ENCODE measurements at regions not wholly inside any gene's neighbourhood (a gene's known extent, or its start where the extent isn't known, plus 50 kb on each side); places are given as distances from the start of the nearest gene placed in this dataset.

DNA sequence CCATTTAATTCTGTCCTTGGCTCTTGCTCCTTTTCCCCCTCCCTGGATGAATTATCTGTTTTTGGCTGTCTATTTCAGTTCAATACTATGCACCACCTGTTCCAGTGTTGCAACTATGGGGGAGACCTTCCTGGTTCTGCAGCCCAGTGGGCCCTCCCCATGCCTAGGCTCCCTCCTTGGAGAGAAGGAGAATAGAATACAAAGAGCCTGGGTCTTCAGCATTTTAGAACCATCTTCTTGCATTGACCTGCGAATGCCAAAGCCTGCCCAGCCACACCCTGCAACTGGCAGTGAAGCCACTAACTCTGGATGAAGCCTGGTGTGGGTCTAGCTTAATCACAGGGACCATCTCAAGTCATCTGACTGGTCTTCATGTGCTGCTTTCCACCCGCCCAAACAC lies 207.1 kb downstream of the HERPUD2 start:
- DNase-seq = no peak
- TF ChIP-seq, protein P1, sequence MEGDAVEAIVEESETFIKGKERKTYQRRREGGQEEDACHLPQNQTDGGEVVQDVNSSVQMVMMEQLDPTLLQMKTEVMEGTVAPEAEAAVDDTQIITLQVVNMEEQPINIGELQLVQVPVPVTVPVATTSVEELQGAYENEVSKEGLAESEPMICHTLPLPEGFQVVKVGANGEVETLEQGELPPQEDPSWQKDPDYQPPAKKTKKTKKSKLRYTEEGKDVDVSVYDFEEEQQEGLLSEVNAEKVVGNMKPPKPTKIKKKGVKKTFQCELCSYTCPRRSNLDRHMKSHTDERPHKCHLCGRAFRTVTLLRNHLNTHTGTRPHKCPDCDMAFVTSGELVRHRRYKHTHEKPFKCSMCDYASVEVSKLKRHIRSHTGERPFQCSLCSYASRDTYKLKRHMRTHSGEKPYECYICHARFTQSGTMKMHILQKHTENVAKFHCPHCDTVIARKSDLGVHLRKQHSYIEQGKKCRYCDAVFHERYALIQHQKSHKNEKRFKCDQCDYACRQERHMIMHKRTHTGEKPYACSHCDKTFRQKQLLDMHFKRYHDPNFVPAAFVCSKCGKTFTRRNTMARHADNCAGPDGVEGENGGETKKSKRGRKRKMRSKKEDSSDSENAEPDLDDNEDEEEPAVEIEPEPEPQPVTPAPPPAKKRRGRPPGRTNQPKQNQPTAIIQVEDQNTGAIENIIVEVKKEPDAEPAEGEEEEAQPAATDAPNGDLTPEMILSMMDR (IDR thresholded peaks at IDR 0.05) = no peak
- TF ChIP-seq POLR2A (IDR thresholded peaks at IDR 0.05) = no peak
- no peaks in the 10 kb centered on the region for H3K4me1 ChIP-seq
- H3K36me3 ChIP-seq (ENCODE audit: low read depth, missing control alignments) = no peaks in the 10 kb centered on the region
- no peaks in the 10 kb centered on the region for H3K27me3 ChIP-seq
- H3K27ac ChIP-seq = no peak overlapping the region
- 97 to 100% methylated on average over 2 of the region's 2 CpGs for WGBS, 2 donors
- intact Hi-C loops (cut with DNase I; ENCODE audit: low total_unique reads) = no loop called here
- H3K9me3 ChIP-seq = no peaks in the 10 kb centered on the region
- no peak overlapping the region for H3K4me3 ChIP-seq

DNA sequence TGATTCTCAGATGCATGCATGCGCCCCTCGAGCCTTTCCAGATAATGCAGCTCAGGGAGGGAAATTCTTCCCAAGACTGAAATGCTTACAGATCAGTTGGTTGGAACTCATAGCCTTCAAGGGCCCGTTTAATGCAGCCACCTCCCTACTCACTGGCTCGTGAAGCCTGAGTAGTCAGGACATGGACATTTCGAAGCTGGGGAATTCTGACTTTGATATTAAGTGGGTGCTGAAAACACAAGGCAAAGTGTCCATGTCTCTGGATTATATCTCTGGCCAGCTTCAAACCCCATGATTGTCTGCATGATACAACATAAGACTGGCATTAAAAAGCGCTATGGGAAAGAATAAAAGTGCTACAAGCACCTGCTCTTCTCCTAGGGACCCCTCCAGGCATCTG lies 207.5 kb downstream of the HERPUD2 start:
- DNase-seq = no peak
- TF ChIP-seq POLR2A (IDR thresholded peaks at IDR 0.05) = no peak
- TF ChIP-seq, protein P1 (IDR thresholded peaks at IDR 0.05) = no peak
- Histone ChIP-seq H3K27ac (no peak overlapping the region), H3K9me3 (no peaks in the 10 kb centered on the region), H3K4me3 (no peak overlapping the region), H3K27me3 (no peaks in the 10 kb centered on the region), H3K4me1 (no peaks in the 10 kb centered on the region), H3K36me3 (ENCODE audit: low read depth, missing control alignments) (no peaks in the 10 kb centered on the region)
- 86 to 87% methylated on average over 5 to 6 of the region's 6 CpGs for WGBS, 2 donors
- intact Hi-C loops (cut with DNase I; ENCODE audit: low total_unique reads) = no loop called here

DNA sequence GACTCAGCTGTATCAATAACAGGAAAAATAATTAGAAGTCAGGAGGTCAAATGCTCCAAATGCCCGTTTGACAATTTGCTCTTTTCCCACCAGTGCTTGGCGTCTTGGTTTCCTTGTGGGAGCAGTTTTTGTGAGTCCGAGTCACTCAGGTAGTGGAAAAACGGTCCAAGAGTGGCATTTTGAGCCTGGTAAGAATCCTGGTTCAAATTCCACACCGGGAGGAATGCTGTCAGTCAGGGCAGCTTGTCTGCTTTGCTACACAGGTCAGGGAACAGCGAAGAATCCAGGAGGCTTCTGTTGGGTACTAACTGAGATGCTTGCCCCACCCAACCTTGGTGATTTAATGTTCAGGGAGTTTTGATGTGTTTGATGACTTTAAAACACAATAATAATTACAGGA lies 209.5 kb downstream of the HERPUD2 start:
- intact Hi-C loops (cut with DNase I; ENCODE audit: low total_unique reads) = no loop called here

DNA sequence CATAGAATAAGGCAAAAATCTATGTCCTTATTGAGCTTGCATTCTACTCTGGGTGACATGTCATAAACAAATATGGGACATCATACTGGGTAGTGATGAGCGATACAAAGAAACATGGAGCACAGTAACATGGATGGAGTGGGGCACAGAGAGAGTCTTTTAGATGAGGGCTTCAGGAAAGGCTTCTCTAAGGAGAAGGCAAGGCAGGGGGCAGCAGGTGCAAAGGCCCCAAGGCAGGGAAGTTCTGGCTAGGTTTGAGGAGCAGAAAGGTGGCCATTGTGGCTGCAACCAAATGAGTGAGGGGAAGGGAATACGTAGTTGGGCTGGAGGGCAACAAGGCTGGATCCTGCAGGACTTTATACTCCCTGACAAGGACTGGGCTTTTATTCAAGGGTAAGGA lies 211.4 kb downstream of the HERPUD2 start:
- DNase-seq = no peak
- intact Hi-C loops (cut with DNase I; ENCODE audit: low total_unique reads) = no loop called here
- WGBS, 2 donors = 94 to 96% methylated on average over 2 of the region's 2 CpGs

More for the DNA sequence above, 209.5 kb downstream of the HERPUD2 start:
- Histone ChIP-seq H3K9me3 (no peaks in the 10 kb centered on the region), H3K36me3 (ENCODE audit: low read depth, missing control alignments) (no peaks in the 10 kb centered on the region), H3K27me3 (no peaks in the 10 kb centered on the region), H3K4me3 (no peak overlapping the region), H3K4me1 (no peaks in the 10 kb centered on the region), H3K27ac (no peak overlapping the region)
- 55 to 63% methylated on average over 6 of the region's 6 CpGs for WGBS, 2 donors
- no peak for DNase-seq
- TF ChIP-seq, protein P1 (IDR thresholded peaks at IDR 0.05) = no peak

DNA sequence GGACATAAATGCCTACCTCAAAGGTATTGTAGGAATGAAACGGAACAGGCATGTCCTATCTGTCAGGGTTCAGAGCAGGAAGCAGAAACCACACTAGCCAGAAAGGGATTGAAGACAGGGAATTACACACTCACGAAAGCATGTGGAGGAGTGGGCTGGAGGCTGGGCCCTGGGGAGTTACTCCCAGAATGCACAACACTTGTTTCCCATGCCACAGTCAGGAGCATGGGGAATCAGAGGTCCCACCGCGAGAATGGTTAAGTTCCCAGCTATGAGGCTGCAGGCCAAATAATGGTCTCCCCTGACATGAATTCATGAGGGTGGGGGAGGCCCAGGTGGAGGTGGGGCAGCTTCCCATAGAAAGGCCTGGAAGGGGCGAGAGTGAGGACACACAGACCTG lies 212.7 kb downstream of the HERPUD2 start:
- Histone ChIP-seq H3K4me1 (no peaks in the 10 kb centered on the region), H3K27me3 (no peaks in the 10 kb centered on the region), H3K36me3 (ENCODE audit: low read depth, missing control alignments) (no peaks in the 10 kb centered on the region), H3K9me3 (no peaks in the 10 kb centered on the region), H3K4me3 (no peak overlapping the region), H3K27ac (no peak overlapping the region)
- DNase-seq = no peak
- TF ChIP-seq POLR2A (IDR thresholded peaks at IDR 0.05) = no peak
- TF ChIP-seq, protein P1 (IDR thresholded peaks at IDR 0.05) = no peak
- WGBS, 2 donors = 63 to 64% methylated on average over 5 of the region's 5 CpGs
- intact Hi-C loops (cut with DNase I; ENCODE audit: low total_unique reads) = no loop called here

More for the DNA sequence above, 211.4 kb downstream of the HERPUD2 start:
- H3K9me3 ChIP-seq = no peaks in the 10 kb centered on the region
- no peaks in the 10 kb centered on the region for H3K27me3 ChIP-seq
- H3K27ac ChIP-seq = no peak overlapping the region
- TF ChIP-seq, protein P1 (IDR thresholded peaks at IDR 0.05) = no peak
- TF ChIP-seq POLR2A (IDR thresholded peaks at IDR 0.05) = no peak
- no peak overlapping the region for H3K4me3 ChIP-seq
- H3K36me3 ChIP-seq (ENCODE audit: low read depth, missing control alignments) = no peaks in the 10 kb centered on the region
- H3K4me1 ChIP-seq = no peaks in the 10 kb centered on the region
